HG02973 (cell line): ENCODE measurements at regions not wholly inside any gene's neighbourhood (a gene's known extent, or its start where the extent isn't known, plus 50 kb on each side); places are given as distances from the start of the nearest gene placed in this dataset.
A peak's percentile ranks its signal among the peaks of the same experiment; 100 is the strongest.
"Not testable (repeated sequence)": the region's sequence is repeated elsewhere in the genome, so short reads cannot be mapped to it uniquely, and the experiment has no call there.

Experiments used
- ATAC-seq: cut with Tn5 transposase; IDR thresholded peaks from one replicate; pipeline ENCODE4 v1.9.1; 2021; ENCODE audit warnings: moderate library complexity; ENCODE audit not compliant: unreplicated experiment

- ATAC-seq = no peak
Measured at GRCh38 chr5:128722551-128722950, 184.5 kb upstream of the FBN2 start.

GRCh38 chr5:128730021-128730420, 192.0 kb upstream of the FBN2 start:
- not testable (repeated sequence) for ATAC-seq

DNA sequence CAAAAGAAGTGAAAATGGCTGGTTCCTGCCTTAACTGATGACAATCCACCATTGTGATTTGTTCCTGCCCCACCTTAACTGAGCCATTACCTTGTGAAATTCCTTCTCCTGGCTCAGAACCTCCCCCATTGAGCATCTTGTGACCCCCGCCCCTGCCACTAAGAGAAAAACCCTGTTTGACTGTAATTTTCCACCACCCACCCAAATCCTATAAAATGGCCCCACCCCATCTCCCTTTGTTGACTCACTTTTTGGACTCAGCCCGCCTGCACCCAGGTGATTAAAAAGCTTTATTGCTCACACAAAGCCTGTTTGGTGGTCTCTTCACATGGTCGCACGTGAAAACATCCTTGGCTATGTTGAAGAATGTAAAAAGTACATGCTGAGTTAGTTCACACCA, 197.6 kb upstream of the FBN2 start:
- not testable (repeated sequence) for ATAC-seq

DNA sequence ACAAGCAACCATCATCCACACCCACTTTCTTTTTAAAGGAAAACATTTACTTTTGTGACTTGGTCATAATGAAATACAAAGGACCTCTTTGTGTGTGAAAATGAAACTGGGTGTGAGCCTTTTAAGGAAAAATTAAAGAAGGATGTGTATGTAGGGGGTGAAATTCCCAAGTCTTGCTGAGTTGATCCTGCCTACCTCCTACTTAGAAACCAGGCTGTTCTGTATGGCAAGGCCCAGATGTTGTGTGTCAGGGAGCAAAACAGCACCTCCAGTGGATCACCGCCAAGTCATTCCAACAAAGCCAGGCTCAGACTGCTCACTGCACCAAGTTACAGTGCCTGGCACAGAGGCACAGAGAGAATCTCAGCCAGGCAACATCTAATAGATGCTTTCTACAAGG, 198.5 kb upstream of the FBN2 start:
- ATAC-seq = no peak

DNA sequence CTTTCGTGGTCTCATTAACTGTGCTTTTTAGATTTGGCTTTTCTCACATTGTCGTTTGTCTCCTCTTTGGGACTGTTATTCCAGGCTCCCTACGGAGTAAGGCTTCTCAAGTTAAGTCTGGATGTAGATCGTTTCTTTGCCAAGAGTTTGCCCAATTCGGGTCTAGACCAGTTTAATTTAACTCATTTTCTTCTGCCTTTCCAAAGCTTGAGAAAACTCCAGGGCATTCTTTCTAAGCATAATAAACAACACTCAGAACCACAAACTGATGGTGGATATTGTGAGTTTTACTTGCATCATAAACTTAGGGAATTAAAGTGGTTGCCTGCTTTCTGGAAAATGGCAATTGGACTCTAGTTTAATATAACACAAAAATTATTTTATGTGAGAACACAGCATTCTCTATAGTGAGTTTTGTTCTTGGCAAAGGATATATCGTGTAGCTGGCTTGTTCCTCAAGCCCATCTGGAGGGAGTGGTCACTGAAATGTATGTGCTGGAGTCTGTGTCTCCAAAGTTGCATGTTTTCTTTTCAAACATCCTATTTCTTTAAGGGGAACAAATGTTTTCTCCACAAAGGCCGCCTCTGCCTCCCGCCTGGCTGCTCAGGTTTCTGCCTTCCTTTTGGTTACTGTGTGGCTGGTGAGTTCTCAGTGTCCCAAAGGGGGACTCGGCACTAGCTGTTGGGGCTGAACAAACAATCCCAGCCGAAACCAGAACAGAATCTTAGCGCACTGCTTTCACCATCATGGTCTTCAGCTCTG, 211.3 kb upstream of the FBN2 start:
- ATAC-seq = no peak

GRCh38 chr5:128750155-128750554, 212.1 kb upstream of the FBN2 start:
- ATAC-seq = no peak

GRCh38 chr5:128757196-128757959, 207.9 kb upstream of the SLC27A6 start:
- ATAC-seq = no peak

- no peak for ATAC-seq
Measured at GRCh38 chr5:128762661-128763306, 202.5 kb upstream of the SLC27A6 start.

- no peak for ATAC-seq
Measured at GRCh38 chr5:128763321-128763720, 202.0 kb upstream of the SLC27A6 start.

DNA sequence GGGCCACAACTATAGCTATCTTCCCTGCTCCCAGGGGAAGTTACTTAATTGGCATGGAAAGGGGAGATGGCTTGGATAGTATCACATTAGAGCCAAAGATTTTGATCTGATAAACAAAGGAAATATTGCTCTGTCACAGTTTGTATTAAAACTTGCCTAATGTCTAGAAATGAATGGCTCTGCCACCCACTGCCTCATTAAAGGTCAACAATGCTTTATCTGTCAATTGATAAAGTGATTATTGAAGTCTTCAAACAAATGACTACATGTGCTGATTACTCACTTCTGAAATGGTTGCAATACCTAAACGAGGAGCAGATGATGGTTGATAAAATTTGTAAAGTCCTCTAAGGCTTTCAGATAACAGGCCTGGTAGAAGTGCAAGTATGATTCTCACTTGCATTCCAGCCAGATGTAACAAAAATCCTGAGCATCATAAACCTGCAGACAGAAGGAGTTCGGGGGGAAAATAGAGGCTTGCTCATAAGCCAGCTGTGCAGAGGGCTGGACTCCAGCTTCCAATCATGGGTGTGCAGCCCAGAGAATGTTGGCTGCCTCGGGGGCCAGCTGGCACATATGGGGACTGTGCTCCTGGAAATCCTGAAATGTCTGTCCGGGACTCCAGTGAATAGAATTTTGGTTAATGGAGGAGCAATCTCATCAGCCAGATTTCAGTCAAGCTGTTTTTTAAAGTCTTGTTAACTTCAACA, 200.5 kb upstream of the SLC27A6 start:
- no peak for ATAC-seq

GRCh38 chr5:128765448-128766061, 199.7 kb upstream of the SLC27A6 start:
- no peak for ATAC-seq

- ATAC-seq = no peak
Measured at GRCh38 chr5:128766406-128766805, 198.9 kb upstream of the SLC27A6 start.

DNA sequence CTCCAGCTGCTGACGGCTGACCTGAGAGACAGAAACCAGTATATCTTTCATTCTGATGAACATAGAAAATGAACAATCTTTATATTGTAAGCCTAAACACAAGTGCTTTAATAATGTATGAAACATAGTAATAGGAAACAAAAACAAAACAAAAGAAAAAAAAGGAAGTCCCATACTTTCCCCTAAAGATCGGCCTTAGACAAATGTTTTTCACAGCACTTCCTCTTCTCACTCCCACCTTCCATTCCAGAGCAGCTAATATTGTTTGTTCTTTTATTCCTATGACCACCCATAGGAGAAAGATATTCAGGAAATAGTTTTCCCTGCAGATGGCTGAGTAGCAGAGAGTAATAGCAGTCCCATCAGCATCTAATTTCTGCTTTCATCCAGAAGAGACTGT, 194.4 kb upstream of the SLC27A6 start:
- ATAC-seq = no peak

DNA sequence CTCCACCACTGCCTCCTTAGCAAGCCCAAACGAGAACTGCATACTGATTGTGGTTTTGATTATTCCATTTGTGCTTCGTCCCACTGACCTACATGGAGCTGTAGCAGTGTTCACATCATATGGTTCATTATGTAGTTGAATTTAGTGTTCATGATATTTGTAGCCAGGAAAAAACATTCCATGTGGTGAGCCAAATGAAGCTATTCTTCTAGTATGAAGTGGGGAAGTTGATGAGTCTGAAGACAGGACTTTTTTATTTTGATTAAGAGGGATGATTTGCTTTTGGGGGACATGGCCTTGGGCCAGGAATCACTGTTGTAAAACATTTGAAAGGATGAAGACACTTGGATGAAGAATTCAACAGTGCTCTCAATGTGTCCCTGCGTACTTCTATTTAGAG, 192.9 kb upstream of the SLC27A6 start:
- ATAC-seq = no peak

DNA sequence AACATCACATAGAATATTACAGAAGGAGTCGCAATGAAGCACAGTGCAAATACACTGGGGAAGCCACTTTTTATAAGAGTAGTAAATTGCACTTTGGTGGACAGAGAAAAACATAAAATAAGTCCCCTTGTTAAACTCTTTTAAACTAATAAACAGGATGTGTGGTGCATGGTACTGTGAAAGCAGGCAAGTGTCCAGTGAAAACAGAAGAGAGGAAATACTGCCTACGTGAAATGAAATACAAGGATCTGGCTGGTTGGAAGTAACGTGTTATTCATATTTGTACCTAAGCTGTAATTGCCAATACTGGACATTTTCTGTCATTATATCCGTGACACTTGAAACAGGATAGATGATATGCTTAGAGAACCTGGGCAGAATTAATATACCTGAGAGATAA, 191.9 kb upstream of the SLC27A6 start:
- no peak for ATAC-seq

DNA sequence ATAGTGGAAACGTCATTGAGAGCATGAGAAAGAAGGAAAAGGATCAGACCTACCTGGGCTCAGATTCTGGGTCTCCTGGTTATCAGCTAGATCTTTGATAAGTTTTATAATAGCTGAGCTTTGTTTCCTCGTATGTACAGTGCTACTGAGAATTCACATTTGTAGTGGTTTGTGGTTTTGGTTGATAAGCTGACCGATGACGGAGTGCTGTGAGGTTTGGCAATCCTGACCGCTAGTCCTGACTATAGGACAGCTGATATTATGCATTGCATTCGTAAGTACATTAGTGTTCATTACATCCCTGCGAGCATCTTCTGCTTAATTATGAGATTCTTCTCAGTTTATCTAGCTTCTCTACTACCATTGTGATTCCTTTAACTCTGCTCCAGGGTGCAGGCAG, 190.7 kb upstream of the SLC27A6 start:
- peak; percentile 43 for ATAC-seq

DNA sequence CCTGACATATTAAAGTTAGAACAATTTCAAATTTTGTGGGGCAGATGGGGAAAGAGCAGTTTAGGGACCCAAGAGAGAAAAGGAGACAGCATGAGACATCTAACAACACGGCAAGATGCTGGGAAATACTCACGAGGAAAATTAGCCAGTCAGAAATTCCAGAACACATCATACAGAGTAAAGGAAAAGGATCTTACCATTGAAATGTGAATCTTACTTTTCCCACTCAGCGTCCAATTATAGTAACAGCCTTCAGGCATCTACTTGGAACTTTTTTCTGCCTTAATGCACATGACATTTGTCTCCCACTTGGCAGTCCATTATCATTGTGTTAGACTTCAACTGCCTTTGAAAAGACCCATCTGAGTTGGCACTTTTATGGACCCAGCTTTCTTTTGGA, 189.7 kb upstream of the SLC27A6 start:
- ATAC-seq = no peak

GRCh38 chr5:128777052-128777451, 188.2 kb upstream of the SLC27A6 start:
- ATAC-seq = peak; percentile 88

DNA sequence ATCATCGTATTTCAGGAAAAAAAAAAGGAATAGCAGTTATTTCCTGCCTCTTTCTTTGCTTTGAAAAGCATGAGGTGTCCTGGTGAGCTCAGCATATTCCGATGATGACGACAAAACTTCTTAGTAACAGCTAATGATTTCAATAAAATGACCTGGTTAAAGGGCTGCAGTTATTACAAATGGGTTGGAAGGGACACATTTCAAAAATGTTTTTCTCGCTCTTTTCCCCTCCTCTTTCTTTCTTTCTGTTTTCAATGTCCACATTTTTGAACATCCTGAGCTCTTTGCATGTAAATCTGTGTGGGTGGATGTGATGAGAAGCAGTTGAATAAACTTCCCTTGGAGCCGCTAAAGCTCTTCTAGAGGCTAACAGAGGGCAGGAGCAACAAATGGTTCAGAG, 186.8 kb upstream of the SLC27A6 start:
- ATAC-seq = no peak

GRCh38 chr5:128782446-128782845, 182.8 kb upstream of the SLC27A6 start:
- ATAC-seq = no peak

- ATAC-seq = no peak
Measured at GRCh38 chr5:128784726-128785125, 180.6 kb upstream of the SLC27A6 start.
